ENCODE measurements at regions not wholly inside any gene's neighbourhood (a gene's known extent, or its start where the extent isn't known, plus 50 kb on each side); places are given as distances from the start of the nearest gene placed in this dataset.

GRCh38 chr18:43405097-43405496, 127.8 kb upstream of the SYT4 start:
- no peak for ATAC-seq (ENCODE audit: low read depth)
- no peak overlapping the region for H3K27ac Mint-ChIP-seq
- CTCF ChIA-PET = no interaction called here

GRCh38 chr18:43414006-43414405, 136.7 kb upstream of the SYT4 start:
- H3K4me2 ChIP-seq (replicated peaks; ENCODE audit: low read depth, low read length, poor library complexity, severe bottlenecking) = no peak overlapping the region
- Mint-ChIP-seq H3K9me3 (ENCODE audit: insufficient read depth) (no peaks in the 10 kb centered on the region), H3K4me3 (no peak overlapping the region), H3K4me1 (no peaks in the 10 kb centered on the region), H3K27me3 (no peaks in the 10 kb centered on the region), H3K27ac (no peak overlapping the region)
- ChIA-PET POLR2A (no interaction called here), CTCF (no interaction called here)
- intact Hi-C loops (cut with micrococcal nuclease) = no loop called here
- H2AFZ ChIP-seq (ENCODE audit: insufficient read depth, low read depth, low read length, poor library complexity, severe bottlenecking) = no peak overlapping the region
- H3K9ac ChIP-seq (ENCODE audit: low read length) = no peak overlapping the region
- H3K27me3 ChIP-seq (replicated peaks in 1 of 4; ENCODE audit: control extremely low read depth in 1 of 4, control insufficient read depth in 3 of 4, insufficient read depth in 4 of 4, low read length in 3 of 4) = no peaks in the 10 kb centered on the region
- H4K20me1 ChIP-seq (ENCODE audit: control insufficient read depth, insufficient read depth, low read length, poor library complexity, severe bottlenecking) = no peaks in the 10 kb centered on the region
- TF ChIP-seq, protein P1, sequence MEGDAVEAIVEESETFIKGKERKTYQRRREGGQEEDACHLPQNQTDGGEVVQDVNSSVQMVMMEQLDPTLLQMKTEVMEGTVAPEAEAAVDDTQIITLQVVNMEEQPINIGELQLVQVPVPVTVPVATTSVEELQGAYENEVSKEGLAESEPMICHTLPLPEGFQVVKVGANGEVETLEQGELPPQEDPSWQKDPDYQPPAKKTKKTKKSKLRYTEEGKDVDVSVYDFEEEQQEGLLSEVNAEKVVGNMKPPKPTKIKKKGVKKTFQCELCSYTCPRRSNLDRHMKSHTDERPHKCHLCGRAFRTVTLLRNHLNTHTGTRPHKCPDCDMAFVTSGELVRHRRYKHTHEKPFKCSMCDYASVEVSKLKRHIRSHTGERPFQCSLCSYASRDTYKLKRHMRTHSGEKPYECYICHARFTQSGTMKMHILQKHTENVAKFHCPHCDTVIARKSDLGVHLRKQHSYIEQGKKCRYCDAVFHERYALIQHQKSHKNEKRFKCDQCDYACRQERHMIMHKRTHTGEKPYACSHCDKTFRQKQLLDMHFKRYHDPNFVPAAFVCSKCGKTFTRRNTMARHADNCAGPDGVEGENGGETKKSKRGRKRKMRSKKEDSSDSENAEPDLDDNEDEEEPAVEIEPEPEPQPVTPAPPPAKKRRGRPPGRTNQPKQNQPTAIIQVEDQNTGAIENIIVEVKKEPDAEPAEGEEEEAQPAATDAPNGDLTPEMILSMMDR (IDR thresholded peaks at IDR 0.05) = no peak
- no peak for TF ChIP-seq EZH2 (IDR thresholded peaks at IDR 0.05; ENCODE audit: borderline replicate concordance, insufficient read depth, low read depth, low read length, poor library complexity, severe bottlenecking)
- no peaks in the 10 kb centered on the region for H3K4me1 ChIP-seq (ENCODE audit: control insufficient read depth in 2 of 2, insufficient read depth in 2 of 2, low read length in 2 of 2)
- H3K79me2 ChIP-seq (ENCODE audit: control insufficient read depth, insufficient read depth, low read length) = no peaks in the 10 kb centered on the region
- H3K27ac ChIP-seq (ENCODE audit: low read length in 2 of 2) = no peak overlapping the region
- H3K9me3 ChIP-seq (ENCODE audit: control extremely low read depth in 1 of 3, control insufficient read depth in 2 of 3, insufficient read depth in 1 of 3, low read length in 2 of 3) = no peaks in the 10 kb centered on the region
- ATAC-seq (ENCODE audit: low read depth) = no peak
- no peaks in the 10 kb centered on the region for H3K36me3 ChIP-seq (replicated peaks in 1 of 2; ENCODE audit: control extremely low read depth in 1 of 2, control insufficient read depth in 1 of 2, extremely low read depth in 1 of 2, insufficient read depth in 2 of 2, low read length in 1 of 2)
- H3K4me3 ChIP-seq (ENCODE audit: control extremely low read depth in 1 of 5, extremely low read depth in 1 of 5, insufficient read depth in 1 of 5, low read depth in 2 of 5, low read length in 4 of 5) = no peak overlapping the region
- DNase-seq = no peak
- WGBS (ENCODE audit: insufficient coverage) = no CpG with 5 or more reads among the region's 6 CpGs

More at GRCh38 chr18:43405097-43405496, 127.8 kb upstream of the SYT4 start:
- Histone ChIP-seq H3K36me3 (replicated peaks in 1 of 2; ENCODE audit: control extremely low read depth in 1 of 2, control insufficient read depth in 1 of 2, extremely low read depth in 1 of 2, insufficient read depth in 2 of 2, low read length in 1 of 2) (no peaks in the 10 kb centered on the region), H4K20me1 (ENCODE audit: control insufficient read depth, insufficient read depth, low read length, poor library complexity, severe bottlenecking) (no peaks in the 10 kb centered on the region), H2AFZ (ENCODE audit: insufficient read depth, low read depth, low read length, poor library complexity, severe bottlenecking) (no peak overlapping the region), H3K27me3 (replicated peaks in 1 of 4; ENCODE audit: control extremely low read depth in 1 of 4, control insufficient read depth in 3 of 4, insufficient read depth in 4 of 4, low read length in 3 of 4) (no peaks in the 10 kb centered on the region), H3K4me1 (ENCODE audit: control insufficient read depth in 2 of 2, insufficient read depth in 2 of 2, low read length in 2 of 2) (no peaks in the 10 kb centered on the region), H3K4me3 (ENCODE audit: control extremely low read depth in 1 of 5, extremely low read depth in 1 of 5, insufficient read depth in 1 of 5, low read depth in 2 of 5, low read length in 4 of 5) (no peak overlapping the region), H3K9ac (ENCODE audit: low read length) (no peak overlapping the region), H3K79me2 (ENCODE audit: control insufficient read depth, insufficient read depth, low read length) (no peaks in the 10 kb centered on the region), H3K9me3 (ENCODE audit: control extremely low read depth in 1 of 3, control insufficient read depth in 2 of 3, insufficient read depth in 1 of 3, low read length in 2 of 3) (no peaks in the 10 kb centered on the region), H3K27ac (ENCODE audit: low read length in 2 of 2) (no peak overlapping the region), H3K4me2 (replicated peaks; ENCODE audit: low read depth, low read length, poor library complexity, severe bottlenecking) (no peak overlapping the region)
- POLR2A ChIA-PET = no interaction called here
- Mint-ChIP-seq H3K4me3 (no peak overlapping the region), H3K4me1 (no peaks in the 10 kb centered on the region), H3K9me3 (ENCODE audit: insufficient read depth) (peaks cover 1% of the 10 kb centered on the region), H3K27me3 (no peaks in the 10 kb centered on the region)
- WGBS (ENCODE audit: insufficient coverage) = 62% methylated on average over 1 of the region's 1 CpG
- intact Hi-C loops (cut with micrococcal nuclease) = no loop called here
- TF ChIP-seq, protein P1 (IDR thresholded peaks at IDR 0.05) = no peak
- no peak for TF ChIP-seq EZH2 (IDR thresholded peaks at IDR 0.05; ENCODE audit: borderline replicate concordance, insufficient read depth, low read depth, low read length, poor library complexity, severe bottlenecking)
- DNase-seq = no peak

All from B cell (primary cell).